HG03135 (cell line): ENCODE measurements at regions not wholly inside any gene's neighbourhood (a gene's known extent, or its start where the extent isn't known, plus 50 kb on each side); places are given as distances from the start of the nearest gene placed in this dataset.

Source experiments
- ATAC-seq: cut with Tn5 transposase; IDR thresholded peaks from one replicate; pipeline ENCODE4 v1.9.1; 2021; ENCODE audit warnings: mild to moderate bottlenecking, moderate library complexity; ENCODE audit not compliant: unreplicated experiment

GRCh38 chr3:102078401-102078800, 229.1 kb downstream of the NFKBIZ start:
- no peak for ATAC-seq

- no peak for ATAC-seq
These were observed 229.8 kb downstream of the NFKBIZ start for GRCh38 chr3:102078854-102079808.

- no peak for ATAC-seq
These were observed 230.5 kb downstream of the NFKBIZ start for GRCh38 chr3:102079809-102080197.

DNA sequence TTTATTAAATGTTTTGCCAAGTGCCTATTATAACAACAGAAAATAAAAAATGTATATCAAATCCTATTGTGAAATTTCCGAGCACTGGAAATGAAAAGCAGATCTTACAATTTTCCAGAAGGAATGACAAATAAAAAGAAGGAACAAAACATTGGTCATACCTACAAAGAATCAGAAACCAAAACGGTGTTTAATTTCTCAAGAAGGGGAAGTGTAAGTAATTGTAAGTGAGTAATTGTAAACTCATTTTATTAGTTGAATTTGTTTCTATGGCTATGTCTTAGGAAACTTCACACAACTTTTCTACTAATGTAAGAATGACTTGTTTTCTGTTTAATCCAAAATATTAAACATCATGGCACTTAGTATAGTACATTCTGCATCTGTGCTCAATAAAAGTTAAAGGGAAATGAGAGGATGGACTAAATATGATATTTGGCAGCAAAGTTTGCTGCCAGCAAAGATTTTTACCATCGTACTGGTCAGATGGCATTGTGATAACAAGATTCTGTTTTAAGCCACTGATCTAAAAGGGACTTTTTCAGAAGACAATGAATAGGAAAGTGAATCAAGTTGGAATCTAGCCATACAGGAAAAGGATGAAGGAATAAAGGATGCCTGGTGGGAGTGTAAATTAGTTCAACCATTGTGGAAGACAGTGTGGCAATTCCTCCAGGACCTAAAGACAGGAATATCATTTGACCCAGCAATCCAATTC, 232.4 kb downstream of the NFKBIZ start:
- ATAC-seq: no peak

- no peak for ATAC-seq
These were observed 234.2 kb downstream of the NFKBIZ start for GRCh38 chr3:102083473-102083872.

GRCh38 chr3:102084006-102084405, 234.7 kb downstream of the NFKBIZ start:
- ATAC-seq: no peak

DNA sequence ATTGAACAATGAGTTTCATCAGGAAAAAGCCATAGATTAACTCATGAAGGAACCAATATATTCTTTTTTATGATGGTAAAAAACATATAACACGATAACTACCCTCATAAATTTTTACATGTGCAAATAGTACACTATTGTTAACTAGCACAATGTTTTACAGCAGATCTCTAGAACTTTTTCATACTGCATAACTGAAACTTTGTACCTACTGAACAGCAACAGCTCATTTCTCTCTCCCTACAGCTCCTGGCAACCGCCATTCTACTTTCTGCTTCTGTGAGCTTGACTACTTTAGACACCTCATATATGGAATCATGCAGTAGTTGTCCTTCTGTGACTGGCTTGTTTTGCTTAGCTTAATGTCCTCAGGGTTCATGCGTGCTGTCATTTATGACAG, 235.4 kb downstream of the NFKBIZ start:
- ATAC-seq: no peak

- ATAC-seq: no peak
These were observed 236.3 kb downstream of the NFKBIZ start for GRCh38 chr3:102085431-102086176.

DNA sequence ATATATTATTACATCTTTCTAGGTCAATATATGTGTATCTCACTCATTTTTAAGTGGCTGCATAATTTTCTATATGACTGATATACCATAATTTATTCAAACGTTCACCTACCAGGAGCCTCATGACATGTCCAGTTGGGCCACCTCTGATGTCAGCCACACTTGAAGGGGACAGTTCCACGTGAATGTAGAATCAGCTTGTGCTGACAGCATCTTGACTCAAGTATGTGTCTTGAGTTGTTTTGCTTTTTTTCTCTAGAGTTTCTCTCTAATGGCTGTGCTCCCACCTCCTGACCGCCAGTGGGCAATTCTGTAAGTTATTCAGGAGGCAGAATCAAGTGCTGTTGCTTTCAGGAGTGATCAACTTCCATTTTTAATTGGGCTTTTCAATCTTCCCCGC, 237.9 kb downstream of the NFKBIZ start:
- no peak for ATAC-seq

GRCh38 chr3:102089239-102089638, 239.9 kb downstream of the NFKBIZ start:
- ATAC-seq: no peak

DNA sequence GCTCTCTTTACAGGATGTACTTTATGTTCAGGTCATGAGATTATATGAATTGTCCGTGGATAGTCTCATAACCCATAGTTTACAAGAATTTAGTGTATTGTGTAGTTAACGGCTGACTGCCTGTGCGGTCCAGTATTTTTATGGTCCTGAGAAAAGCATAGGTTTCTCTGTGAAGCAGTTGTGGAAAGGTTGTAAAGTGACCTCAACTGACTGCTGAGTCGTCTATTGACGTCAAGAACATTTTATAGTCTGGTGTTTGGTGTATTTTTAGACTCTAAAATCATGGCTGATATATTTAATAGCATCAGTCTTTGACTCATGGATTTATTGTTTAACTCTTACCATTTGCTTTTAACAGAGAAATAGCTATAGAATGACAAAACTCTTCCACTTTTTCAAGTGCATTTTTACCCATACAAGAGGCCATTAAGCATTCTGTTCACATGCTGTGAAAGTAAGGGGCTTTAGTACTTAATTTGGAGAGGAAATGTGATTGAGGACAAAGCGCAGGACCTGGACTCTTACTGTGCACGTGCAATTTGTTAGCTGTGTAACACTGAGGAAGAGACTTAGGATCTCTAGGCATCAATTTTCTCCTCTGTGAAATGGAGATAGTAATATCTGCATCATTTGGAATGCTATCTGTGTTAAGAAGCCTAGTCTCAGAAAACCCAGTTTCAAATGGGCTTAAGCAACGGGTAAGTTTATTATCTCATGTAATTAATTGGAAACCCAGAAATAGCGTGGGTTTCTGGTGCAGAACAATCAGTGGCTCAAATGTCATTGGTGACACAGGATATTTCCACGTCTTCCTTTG, 240.8 kb downstream of the NFKBIZ start:
- no peak for ATAC-seq

DNA sequence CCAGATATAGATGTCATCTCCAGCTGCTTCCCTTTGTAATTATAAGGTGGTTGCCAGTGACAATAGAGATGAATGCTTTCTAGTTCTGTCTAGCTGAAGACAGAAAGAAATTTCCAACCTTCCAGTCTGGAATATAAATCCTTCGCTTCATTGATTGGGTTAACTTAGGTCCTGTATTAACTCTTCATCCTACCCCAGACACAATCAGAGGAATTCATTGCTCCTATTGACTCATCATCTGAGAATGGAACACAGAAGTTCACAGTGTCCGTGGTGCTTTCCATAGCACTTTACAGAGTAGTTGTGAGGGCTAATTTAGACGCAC, 241.4 kb downstream of the NFKBIZ start:
- ATAC-seq: no peak

- ATAC-seq: no peak
These were observed 242.0 kb downstream of the NFKBIZ start for GRCh38 chr3:102091358-102091757.

- no peak for ATAC-seq
These were observed 243.5 kb downstream of the NFKBIZ start for GRCh38 chr3:102092617-102093466.

GRCh38 chr3:102094506-102094905, 245.2 kb downstream of the NFKBIZ start:
- ATAC-seq: no peak

- ATAC-seq: no peak
These were observed 246.1 kb downstream of the NFKBIZ start for GRCh38 chr3:102095383-102095782.

DNA sequence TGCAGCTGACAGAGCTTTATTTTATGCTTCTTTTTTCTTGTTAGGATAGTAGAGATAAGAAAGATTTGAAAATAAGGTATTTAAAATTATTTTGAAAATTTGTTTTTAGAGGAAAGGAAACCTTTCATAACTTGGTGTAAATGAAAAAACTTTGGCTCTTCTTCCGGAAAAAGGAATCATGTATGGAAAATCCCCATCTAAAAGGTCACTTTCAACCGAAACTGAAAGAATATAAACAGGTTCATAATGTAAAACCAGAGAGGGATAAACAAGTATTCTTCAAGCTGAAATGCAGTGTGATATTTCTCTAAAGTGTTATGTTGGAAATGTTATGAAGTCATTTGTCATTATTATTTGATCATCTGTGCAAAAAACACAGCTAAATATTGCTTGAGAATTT, 246.8 kb downstream of the NFKBIZ start:
- no peak for ATAC-seq

DNA sequence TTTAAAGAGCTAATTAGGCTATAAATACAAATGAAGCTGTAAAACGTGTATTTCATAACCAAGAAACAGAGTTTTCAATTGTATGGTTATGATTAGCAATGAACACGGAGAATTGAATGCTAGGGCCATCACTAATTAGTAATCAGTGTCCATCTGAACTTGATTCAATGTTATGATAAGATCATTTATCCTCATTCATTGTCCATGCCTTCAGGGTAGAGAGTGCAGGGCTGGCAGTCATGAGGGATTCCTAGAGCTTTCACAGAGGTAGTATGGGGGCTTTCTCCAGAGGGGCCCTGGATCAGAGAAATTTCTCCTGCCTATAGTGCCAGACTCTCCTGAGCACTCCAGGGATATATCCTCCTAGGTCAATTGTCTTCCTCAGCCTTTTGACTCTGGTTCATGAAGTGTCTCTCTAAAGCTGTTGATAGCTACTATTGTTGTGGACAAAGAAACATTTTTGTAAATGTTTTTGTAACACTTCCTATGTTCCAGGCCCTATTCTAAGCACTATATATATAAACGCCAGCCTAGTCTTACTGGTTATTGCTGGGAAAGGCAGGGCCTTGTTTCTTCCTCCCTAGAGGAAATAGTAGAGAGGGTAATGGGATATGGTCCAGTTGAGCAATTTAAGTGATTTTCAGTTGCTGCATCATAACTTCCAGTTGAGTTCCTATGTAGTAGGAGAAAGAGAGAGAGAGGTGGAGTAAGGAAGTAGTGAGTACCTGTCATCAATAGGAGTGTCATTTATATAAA, 249.0 kb downstream of the NFKBIZ start:
- ATAC-seq: no peak

GRCh38 chr3:102099913-102100312, 250.6 kb downstream of the NFKBIZ start:
- no peak for ATAC-seq
